Hepatocyte (in vitro differentiated cells): ENCODE measurements at regions not wholly inside any gene's neighbourhood (a gene's known extent, or its start where the extent isn't known, plus 50 kb on each side); places are given as distances from the start of the nearest gene placed in this dataset.

Source experiments
- DNase-seq: peaks from one replicate; pipeline ENCODE4 v3.0.0-alpha.2; 2016; ENCODE audit warnings: low spot score
- H2AFZ ChIP-seq: fragments of 200-600 bp; sonication (generic); 2 replicates; pipeline ENCODE4 v1.6.0; 2016; ENCODE audit warnings: antibody characterized with exemption, mild to moderate bottlenecking
- H3K27ac ChIP-seq: fragments of 200-600 bp; sonication (generic); 2 replicates; pipeline ENCODE4 v1.5.1; 2016; ENCODE audit warnings: mild to moderate bottlenecking
- H3K27me3 ChIP-seq: fragments of 200-600 bp; sonication (generic); 2 replicates; pipeline ENCODE4 v1.6.1; 2016
- H3K36me3 ChIP-seq: fragments of 200-600 bp; sonication (generic); replicated peaks from 2 replicates; pipeline ENCODE4 v1.5.1; 2016; ENCODE audit warnings: low read depth; ENCODE audit not compliant: insufficient read depth
- H3K4me1 ChIP-seq: fragments of 200-600 bp; sonication (generic); 2 replicates; pipeline ENCODE4 v1.5.1; 2016; ENCODE audit warnings: mild to moderate bottlenecking, moderate library complexity; ENCODE audit not compliant: insufficient read depth
- H3K4me2 ChIP-seq: fragments of 200-600 bp; sonication (generic); 2 replicates; pipeline ENCODE4 v1.6.0; 2016
- H3K4me3 ChIP-seq: fragments of 200-600 bp; sonication (generic); 2 replicates; pipeline ENCODE4 v1.5.1; 2016; ENCODE audit warnings: mild to moderate bottlenecking
- H3K79me2 ChIP-seq: fragments of 200-600 bp; sonication (generic); 2 replicates; pipeline ENCODE4 v1.6.0; 2017; ENCODE audit warnings: mild to moderate bottlenecking
- H3K9me2 ChIP-seq: fragments of 200-600 bp; sonication (generic); replicated peaks from 2 replicates; pipeline ENCODE4 v1.6.0; 2017; ENCODE audit warnings: mild to moderate bottlenecking; ENCODE audit not compliant: insufficient read depth
- H3K9me3 ChIP-seq: fragments of 200-600 bp; sonication (generic); 2 replicates; pipeline ENCODE4 v1.5.1; 2016; ENCODE audit warnings: low read depth, mild to moderate bottlenecking
- H4K20me1 ChIP-seq: fragments of 200-600 bp; sonication (generic); 2 replicates; pipeline ENCODE4 v1.6.0; 2016; ENCODE audit warnings: mild to moderate bottlenecking; ENCODE audit not compliant: insufficient read depth, poor library complexity, severe bottlenecking
- CTCF ChIP-seq: fragments of 200-600 bp; sonication (generic); IDR thresholded peaks from 2 replicates; pipeline ENCODE4 v1.5.1; 2016; ENCODE audit warnings: antibody characterized with exemption, mild to moderate bottlenecking; ENCODE audit not compliant: poor library complexity
- EZH2 ChIP-seq: fragments of 200-600 bp; sonication (generic); IDR thresholded peaks from 2 replicates; pipeline ENCODE4 v1.6.1; 2016; ENCODE audit warnings: antibody characterized with exemption, mild to moderate bottlenecking, borderline replicate concordance
- EZH2phosphoT487 ChIP-seq: fragments of 200-600 bp; sonication (generic); IDR thresholded peaks from one replicate; pipeline ENCODE4 v1.6.1; 2018; ENCODE audit warnings: antibody characterized with exemption, mild to moderate bottlenecking, low read depth, moderate library complexity; ENCODE audit not compliant: unreplicated experiment, severe bottlenecking
- WGBS: methylation state at CpG from one replicate; pipeline ENCODE4 v1.1.6; 2016; ENCODE audit warnings: low lambda C conversion rate; ENCODE audit errors: missing lambda C conversion rate; 5-methylcytosine and 5-hydroxymethylcytosine counted together

- no peaks in the 10 kb centered on the region for H3K36me3 ChIP-seq
- H3K79me2 ChIP-seq, result no peaks in the 10 kb centered on the region
- H3K4me2 ChIP-seq, result no peak overlapping the region
- H3K4me1 ChIP-seq, result no peaks in the 10 kb centered on the region
- WGBS, result 26% methylated on average over 1 of the region's 1 CpG
- H2AFZ ChIP-seq, result no peak overlapping the region
- H3K9me2 ChIP-seq, result no peaks in the 10 kb centered on the region
- no peak overlapping the region for H3K4me3 ChIP-seq
- H3K27me3 ChIP-seq, result peaks cover 6% of the 10 kb centered on the region
- H3K9me3 ChIP-seq, result no peaks in the 10 kb centered on the region
- DNase-seq, result peak; percentile 24
- H4K20me1 ChIP-seq, result no peaks in the 10 kb centered on the region
- no peak overlapping the region for H3K27ac ChIP-seq
- TF ChIP-seq CTCF (no peak), EZH2 (no peak), EZH2phosphoT487 (no peak)
Measured at GRCh38 chr16:9650284-9650683, 531.9 kb downstream of the GRIN2A start.

GRCh38 chr16:9655051-9655450 lies 527.2 kb downstream of the GRIN2A start:
- H4K20me1 ChIP-seq, result no peaks in the 10 kb centered on the region
- no peaks in the 10 kb centered on the region for H3K9me2 ChIP-seq
- DNase-seq, result no peak
- no peaks in the 10 kb centered on the region for H3K9me3 ChIP-seq
- no peak overlapping the region for H3K4me2 ChIP-seq
- no peaks in the 10 kb centered on the region for H3K4me1 ChIP-seq
- 84% methylated on average over 5 of the region's 5 CpGs for WGBS
- TF ChIP-seq CTCF (no peak), EZH2 (no peak), EZH2phosphoT487 (no peak)
- no peak overlapping the region for H2AFZ ChIP-seq
- no peak overlapping the region for H3K27ac ChIP-seq
- H3K79me2 ChIP-seq, result no peaks in the 10 kb centered on the region
- H3K4me3 ChIP-seq, result no peak overlapping the region
- H3K36me3 ChIP-seq, result no peaks in the 10 kb centered on the region
- H3K27me3 ChIP-seq, result peaks cover 3% of the 10 kb centered on the region

- Histone ChIP-seq H4K20me1 (no peaks in the 10 kb centered on the region), H3K4me2 (no peak overlapping the region), H3K27ac (no peak overlapping the region), H3K36me3 (no peaks in the 10 kb centered on the region), H3K79me2 (no peaks in the 10 kb centered on the region), H3K9me2 (no peaks in the 10 kb centered on the region), H3K9me3 (no peaks in the 10 kb centered on the region), H2AFZ (no peak overlapping the region), H3K4me3 (no peak overlapping the region), H3K27me3 (peaks cover 9% of the 10 kb centered on the region), H3K4me1 (no peaks in the 10 kb centered on the region)
- TF ChIP-seq CTCF, result no peak
- TF ChIP-seq EZH2, result no peak
- TF ChIP-seq EZH2phosphoT487, result no peak
- WGBS, result 5% methylated on average over 3 of the region's 3 CpGs
- no peak for DNase-seq
Measured at GRCh38 chr16:9657641-9658040, 524.6 kb downstream of the GRIN2A start.

GRCh38 chr16:9658164-9658563 lies 524.1 kb downstream of the GRIN2A start:
- DNase-seq, result peak; percentile 12
- Histone ChIP-seq H3K4me1 (no peaks in the 10 kb centered on the region), H3K4me3 (no peak overlapping the region), H2AFZ (no peak overlapping the region), H3K4me2 (no peak overlapping the region), H3K27me3 (peaks cover 9% of the 10 kb centered on the region), H3K9me3 (no peaks in the 10 kb centered on the region), H3K79me2 (no peaks in the 10 kb centered on the region), H3K9me2 (no peaks in the 10 kb centered on the region), H3K36me3 (no peaks in the 10 kb centered on the region), H4K20me1 (no peaks in the 10 kb centered on the region), H3K27ac (no peak overlapping the region)
- 9% methylated on average over 4 of the region's 4 CpGs for WGBS
- TF ChIP-seq CTCF, result no peak
- TF ChIP-seq EZH2, result no peak
- TF ChIP-seq EZH2phosphoT487, result no peak
